ENCODE measurements at regions not wholly inside any gene's neighbourhood (a gene's known extent, or its start where the extent isn't known, plus 50 kb on each side); places are given as distances from the start of the nearest gene placed in this dataset.

DNA sequence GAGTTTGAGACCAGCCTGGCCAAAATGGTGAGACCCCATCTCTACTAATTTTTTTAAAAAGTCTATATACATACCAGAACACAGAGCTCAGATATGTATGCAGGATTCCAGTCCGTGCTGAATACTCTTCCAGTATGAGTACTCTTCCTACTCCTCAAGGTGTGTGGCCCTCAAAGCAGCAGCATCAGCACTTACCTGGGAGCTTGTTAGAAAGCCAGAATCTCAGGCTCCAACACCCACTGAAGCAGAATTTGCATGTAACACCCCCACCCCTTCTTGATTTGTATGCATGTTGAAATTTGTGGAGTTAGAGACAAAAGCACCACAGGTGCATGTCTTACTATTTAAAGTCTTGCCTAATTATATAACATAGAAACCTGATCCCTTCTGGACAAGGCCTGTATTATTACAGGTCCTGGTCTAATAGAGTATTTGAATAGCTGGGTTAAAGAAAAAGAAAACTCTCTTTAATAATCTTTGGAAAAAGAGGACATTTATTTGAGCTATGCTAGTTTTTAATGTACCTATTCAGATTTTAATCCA lies 50.3 kb upstream of the NFE2L2 start:
- DNase-seq, result no peak

DNA sequence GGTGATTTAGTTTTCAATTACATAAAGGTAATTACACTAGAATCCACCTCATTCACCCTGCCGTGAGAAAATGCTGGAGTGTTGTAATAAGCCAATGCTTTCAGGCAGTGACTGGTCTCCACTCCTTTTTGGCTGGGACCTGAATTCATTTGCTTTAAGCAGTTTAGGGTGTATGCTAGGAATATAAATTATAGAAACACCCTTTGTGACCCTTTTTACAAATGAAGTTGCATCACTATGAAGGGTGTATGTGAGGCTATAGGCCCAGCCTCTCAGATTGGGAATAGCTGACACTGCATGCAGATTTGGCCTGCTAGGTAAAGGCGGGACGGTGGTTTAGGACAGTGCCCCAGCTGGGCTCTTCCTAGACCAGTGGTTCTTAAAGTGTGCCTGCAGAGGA lies 50.8 kb upstream of the NFE2L2 start:
- no peak for DNase-seq

DNA sequence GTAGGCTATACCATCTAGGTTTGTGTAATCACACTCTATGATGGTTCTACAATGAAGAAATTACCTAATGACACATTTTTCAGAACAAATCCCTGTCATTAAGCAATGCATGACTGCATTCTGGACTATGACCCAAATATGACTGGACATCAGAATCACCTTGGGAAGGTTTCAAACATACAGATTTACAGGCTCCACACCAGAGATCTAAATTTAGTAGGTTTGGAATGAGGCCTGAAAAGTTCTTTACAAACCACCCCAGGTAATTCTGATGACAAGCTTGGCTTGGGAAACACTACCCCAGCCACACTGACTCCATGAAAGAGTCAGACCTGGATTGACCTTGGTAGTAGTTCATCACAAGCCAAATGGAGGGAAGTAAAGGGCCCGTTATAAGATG lies 52.2 kb upstream of the NFE2L2 start:
- no peak for DNase-seq

DNA sequence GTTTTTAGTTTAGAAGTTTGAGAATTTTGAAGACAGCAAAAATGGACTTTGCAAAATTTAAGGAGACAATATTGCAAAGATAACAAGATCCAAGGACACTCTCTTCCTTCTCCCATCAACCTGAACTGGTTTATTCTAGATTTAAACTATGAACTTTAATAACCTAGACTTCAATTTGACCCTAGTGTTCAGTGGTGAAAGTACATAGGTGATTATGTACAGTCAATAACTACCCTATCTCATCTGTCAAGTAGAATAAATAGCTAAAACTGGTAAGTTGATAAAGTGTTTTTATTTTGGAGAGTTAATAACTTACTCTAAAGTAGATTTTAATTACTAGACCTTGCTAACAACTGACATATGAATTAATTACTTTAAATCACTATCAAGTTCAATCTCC lies 52.9 kb upstream of the NFE2L2 start:
- no peak for DNase-seq

DNA sequence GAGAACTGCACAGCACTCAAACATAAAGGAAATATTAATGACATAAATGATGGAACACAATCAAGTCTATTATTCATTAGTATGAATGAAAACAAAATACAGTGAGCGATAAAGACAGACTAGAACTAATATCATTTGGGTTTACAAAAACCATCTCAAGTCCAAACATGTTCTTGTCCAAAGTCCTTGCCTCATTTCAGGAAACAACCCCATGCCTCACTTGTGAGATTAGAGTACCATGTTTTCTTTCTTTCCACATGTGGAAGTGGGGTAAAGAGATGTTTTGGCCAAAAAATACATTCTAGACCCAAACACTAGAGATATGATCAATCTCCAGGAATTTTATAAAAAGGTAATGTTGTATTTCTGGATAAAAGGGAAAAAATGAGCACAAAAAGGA lies 53.3 kb upstream of the NFE2L2 start:
- DNase-seq, result no peak

DNA sequence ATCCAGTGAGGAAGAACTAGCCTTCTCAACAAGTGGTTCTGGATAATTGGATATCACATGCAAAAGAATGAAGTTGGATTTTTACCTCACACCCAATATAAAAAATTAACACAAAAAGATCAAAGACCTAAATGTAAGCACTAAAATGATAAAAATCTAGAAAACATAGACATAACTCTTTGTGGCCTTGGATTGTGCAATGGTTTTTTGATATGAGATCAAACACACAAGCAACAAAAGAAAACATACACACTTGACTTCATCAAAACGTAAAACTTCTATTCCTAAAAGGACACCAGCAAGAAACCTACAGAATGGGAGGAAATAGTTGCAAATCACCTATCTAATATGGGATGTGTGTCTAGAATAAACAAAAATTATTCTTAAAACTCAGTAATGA lies 54.1 kb upstream of the NFE2L2 start:
- DNase-seq, result no peak

DNA sequence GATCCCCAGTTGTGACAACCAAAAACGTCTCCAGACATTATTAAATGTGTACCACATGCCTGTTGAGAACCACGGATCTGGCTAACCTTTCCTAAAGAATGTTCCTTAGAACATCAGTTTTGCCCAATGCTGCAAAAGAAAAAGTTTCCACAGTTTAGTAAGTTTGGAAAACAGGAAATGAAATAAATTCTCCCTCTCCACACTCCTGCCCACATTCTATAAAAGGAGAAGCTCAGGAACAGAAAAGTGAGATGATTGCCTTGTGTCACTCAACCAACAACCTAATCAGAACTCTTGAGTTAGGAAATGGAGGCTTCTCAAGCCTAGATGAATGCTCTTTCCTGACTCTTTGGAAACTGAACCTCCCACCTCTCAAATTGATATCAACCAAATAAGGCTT lies 56.1 kb upstream of the NFE2L2 start:
- DNase-seq, result no peak

DNA sequence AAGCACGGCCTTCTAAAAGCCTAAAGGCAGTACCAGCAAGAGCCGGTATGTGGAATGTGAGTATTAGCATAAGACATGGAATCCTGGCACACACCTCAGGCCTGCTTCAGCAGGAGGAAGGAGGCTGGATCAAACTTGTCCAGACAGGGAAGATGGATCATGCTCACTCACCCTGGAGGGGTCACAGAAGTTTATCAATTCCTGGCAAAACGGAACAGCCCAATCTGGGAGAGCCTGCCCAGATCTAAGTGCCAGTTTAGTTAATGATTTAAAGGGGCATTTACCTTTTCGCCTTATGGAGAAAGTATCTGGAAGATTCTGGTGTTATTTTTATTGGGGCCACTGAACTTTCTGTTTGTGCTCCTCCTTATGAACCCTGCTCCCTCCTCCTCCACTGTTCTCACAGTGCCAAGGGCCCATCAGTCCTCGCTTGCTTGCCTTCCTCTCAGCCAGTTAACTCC lies 58.3 kb upstream of the NFE2L2 start:
- no peak for DNase-seq

DNA sequence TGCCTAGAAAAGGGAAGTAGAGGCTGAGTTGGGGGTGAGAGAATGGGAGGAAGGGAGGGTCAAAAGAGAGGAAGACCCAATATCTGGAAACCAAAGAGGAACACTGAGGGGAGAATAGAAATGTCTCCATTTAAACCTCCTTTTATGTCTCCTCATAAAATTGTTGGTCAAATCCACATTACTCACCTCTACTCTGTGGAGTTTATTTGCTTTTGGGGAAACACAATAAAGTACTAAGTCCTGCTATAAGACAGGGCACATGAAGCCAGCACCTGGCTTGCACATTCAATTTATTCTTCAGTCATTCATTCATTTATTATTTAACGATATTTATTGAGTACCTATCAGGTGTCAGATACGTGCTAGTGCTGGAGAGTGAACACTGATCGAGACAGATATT lies 60.3 kb upstream of the NFE2L2 start:
- DNase-seq, result no peak

DNA sequence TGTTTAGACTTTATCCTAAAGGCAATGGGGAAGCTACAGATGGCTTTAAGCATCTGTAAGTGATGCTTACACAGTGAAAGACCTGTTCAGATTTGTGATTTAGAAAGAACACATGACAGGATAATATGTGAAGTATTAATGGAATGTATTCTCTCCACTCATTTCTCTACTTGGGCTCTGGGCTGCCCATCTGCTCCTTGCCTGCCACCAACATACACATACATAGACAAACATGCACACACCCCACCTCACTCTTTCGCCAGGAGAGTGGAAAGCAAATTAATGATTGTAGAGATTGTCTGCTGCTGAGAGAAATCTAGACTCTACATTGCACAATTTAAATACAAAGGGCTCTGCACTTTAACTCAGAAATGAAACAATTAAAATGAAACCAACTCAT lies 61.0 kb upstream of the NFE2L2 start:
- no peak for DNase-seq

DNA sequence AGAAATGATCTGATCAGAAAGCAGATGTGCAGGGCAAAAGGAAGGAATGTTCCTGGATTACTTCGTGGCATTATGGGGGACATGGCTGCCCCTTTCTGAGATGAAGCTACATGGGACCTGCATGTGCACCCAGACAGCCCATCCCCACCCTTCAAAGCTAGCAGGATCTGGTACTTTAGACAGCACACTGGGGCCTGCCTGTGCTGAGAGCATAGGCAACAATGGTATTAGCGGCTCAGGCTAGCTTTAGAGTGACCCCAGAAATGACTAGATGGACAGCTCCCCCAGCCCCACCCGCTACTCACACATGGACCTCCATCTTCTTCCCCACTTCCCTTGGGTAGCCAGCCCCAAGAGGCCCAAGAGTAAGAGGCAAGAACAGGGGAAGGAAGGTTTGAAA lies 61.5 kb upstream of the NFE2L2 start:
- no peak for DNase-seq

DNA sequence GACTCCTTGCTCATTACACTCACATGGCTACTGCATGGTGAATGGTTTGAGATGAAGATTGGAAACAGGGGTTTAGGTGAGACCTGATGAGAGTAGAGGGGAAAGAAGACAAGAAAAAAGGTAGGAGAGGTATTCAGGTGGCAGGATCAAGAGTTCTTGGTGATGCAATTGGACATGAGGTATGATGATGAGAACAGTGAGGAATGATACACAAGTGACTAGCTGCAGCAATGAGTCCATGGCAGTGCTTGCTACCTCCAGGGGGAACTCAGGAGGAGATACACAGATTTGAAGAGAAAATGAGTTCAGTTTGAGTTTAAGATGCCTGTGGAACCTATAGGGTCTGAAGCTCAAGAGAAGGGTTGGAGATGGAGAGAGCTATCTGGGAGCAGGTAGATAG lies 62.1 kb upstream of the NFE2L2 start:
- DNase-seq, result no peak

DNA sequence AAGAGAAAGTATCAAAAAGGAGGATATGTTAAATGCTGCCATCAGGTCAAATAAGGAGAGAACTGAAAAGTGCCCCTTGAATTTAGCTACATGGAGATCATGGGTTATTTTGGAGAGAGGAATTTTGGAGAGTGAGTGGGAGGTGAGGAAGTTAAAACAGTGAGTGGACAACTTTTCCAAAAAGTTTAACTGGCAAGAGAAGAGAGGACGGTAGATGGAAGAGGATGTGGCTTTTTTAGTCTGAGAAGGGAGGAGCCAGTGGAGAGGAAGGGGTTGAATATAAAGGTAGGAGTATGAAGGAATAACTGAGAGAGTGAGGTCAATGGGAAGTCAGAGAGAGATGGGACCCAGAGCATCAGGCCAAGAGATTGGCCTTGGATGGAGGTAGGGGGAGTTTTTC lies 62.5 kb upstream of the NFE2L2 start:
- DNase-seq, result no peak

DNA sequence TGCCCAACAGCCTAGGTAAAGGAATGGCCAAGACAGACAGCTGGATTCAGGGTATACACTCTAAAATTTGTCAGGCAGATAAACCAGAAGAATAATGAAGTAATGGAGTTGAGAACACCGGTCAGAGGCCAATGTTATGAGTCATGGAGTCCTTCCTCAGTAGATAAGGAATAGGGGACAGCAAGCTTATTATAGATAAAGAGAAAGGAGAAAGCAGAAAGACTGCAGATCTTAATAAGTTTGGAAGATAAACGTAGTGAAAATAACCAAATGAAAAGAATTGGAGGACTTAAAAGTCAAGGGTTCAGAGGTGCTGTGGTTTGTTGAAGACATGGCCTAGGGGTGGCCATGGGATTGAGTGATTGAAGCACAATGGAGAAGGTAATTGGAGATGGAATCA lies 63.5 kb upstream of the NFE2L2 start:
- DNase-seq, result no peak

DNA sequence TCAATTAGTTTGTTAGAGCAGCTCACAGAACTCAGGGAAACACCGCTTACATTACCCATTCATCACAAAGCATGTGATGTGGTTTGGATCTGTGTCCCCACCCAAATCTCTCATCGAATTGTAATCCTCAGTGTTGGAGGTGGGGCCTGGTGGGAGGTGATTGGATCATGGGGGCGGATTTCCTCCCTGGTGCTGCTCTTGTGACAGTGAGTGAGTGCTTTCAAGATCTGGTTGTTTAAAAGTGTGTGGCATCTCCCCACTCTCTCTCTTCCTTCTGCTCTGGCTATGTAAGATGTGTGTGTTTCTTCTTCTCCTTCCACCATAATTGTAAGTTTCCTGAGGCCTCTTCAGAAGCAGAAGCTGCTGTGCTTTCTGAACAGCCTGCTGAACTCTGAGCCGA lies 63.5 kb upstream of the AGPS start:
- no peak for DNase-seq

DNA sequence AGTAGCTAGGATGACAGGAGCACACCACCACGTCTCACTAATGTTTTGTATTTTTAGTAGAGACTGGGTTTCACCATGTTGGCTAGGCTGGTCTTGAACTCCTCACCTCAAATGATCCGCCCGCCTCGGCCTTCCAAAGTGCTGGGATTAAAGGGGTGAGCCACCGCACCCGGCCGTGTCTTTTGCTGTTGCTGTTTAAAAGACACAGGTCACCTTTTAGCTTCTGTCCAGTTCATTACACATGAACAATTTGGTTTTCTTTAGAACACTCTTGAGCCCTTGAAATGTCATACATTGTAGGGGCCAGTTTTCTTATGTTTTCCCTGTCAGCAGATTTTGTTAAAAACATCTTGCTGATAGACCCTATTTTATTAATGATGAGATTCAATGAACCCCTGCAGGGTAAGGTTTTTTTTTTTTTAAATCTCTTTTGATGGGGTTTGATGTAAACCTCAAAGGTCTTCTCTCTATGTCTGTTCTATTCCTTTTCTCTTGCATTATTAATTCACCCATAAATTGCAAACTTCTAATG lies 61.0 kb upstream of the AGPS start:
- DNase-seq, result no peak

DNA sequence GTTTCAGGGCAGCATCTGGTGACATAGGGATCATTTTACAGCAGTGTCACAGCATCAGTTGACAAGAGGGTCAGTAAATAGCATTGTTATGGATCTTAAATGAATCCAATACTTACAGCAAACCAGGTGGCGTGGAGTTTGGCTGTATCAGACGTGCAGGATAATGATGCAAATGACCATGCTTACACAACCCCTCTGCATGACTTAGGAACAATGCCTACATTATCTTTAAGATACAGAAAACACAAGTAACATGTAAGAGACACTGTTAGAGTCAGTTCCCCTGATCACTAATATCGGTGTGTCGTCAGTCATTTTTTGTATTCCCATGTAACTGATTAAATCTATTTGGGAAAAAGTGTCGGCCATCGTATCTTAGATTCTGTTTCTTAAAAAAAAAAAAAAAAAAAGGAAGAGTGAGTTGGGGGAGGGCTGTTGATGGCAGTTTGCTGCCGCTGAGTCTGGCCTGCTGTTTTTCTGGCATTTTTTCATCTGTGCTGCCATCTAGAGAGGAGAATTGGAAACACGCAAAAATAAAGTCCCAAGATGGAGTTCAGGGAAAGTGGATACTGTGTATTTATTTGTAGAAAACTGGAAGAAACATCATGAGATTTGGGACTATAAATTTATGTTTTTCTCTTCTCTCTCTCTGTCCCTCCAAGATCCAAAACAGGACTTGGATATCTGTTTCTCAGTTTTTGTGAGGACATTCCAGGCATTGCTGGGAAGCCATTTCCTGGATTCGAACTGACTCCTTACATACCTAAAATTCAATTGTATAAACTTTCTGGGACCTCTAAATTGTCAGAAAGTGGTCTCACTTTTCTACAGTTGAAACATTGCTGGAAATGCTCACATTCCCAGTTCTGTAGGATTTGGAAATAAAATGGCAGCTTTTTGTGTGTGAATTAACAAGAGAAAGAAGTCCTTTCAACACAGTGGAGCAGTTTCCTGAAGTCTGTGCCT lies 60.3 kb upstream of the AGPS start:
- DNase-seq, result peak; percentile 71

DNA sequence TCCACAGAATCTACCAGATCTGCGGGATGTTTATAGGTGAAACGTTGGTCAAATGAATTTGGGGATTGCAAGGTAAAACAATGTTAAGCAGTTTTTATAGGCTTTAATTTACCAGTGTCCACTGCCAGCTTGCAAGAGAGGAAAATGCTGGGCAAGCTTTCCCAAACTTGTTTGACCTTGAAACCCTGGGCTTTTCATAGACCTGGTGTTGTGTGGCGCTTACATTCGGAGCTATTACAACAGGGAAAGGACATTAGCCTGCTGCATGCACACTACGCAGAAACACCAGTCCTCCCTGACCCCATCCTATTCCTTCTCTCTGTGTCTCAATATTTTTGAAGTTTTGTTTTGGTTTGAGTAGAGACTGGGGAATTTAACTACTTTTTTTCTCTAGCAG lies 59.6 kb upstream of the AGPS start:
- no peak for DNase-seq

DNA sequence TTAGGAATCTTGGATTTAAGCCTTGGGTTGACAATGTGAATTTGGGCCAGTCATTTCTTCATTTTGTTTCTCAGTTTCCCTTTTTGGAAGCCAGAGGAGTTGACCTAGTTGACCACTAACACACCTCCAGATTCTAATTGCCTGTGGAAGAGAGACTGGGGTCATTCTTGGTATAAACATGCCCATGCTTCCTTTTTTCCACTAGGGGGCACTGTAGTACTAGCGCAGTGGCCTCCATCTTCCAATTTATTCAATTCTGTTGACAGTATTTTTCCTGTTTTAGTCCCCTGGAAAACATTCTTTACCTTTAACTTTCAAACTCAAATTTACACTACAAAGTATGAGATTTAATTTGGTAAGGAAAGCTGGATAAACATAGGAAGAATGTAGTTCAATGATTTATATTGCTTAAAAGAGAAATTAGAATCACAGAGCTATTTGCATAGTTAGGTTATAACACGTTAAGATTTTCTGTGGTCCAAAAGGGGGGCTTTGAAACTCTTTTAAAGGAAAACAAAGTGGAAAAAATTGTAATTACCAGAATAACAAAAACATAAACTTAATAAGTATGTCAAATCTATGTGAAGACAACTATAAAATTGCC lies 57.5 kb upstream of the AGPS start:
- peak; percentile 32 for DNase-seq

DNA sequence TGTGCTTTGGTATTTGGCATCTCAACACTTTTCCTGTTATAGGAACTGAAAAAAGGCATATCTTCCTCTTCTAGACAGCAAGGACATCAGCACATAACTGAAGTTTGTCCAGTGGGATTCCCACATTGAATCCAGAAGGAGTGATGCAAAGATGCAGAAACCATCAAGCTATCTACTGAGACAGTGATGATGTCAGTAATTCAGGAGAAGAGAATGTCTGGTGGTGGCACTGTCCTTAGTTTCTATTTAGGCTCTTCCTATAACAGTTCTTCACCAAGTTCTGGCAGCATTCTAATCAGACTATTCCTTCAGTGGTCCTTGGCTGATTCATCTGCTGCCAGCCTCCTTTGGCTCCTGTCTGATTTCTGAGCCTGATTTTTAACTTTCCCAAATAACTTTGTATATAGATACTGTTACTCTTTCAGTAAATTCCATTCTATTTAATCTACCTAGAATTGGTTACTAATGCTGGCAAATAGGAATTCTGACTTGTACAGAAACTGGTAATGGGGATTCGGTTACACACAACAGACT lies 56.6 kb upstream of the AGPS start:
- no peak for DNase-seq

DNA sequence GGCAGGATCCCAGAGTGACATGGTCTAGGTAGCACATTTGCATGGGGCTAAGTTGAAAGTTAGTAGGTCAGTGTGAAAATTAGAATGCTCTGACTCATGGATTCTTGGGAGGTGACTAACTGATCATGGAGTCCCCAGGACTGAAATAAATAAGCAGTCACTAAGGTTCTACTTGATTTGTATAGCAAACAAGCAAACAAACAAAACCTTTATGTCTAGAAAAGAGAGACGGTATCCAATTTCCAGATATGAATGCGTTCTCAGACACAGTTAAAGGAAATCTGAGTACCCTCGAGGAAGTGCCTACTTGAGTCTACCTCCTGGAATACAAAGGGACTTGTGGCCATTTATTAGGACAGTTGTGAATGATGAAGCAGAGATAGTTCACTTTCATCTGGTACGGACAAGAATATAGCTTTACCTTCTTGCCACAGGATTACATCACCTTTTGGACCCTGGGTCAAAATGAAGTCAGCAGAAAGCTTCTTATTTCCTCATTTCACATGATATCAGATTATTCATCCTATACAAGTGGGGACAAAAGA lies 54.3 kb upstream of the AGPS start:
- no peak for DNase-seq

DNA sequence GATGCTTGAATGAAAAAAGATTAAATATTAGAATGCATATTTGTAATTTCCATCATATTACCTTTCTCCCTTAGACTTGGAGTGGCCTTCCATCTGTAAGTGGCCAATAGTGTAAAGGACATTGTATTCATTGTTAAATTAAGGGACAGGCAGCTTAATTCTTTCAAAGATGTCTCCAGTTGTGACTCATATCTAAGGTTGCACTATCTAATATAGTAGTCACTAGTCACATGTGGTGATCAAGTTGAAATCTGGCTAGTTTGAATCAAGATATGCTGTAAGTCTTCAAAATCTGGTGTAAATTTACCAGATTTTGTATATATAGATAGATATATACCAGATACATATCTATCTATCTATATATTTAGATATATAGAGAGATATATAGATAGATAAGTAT lies 52.4 kb upstream of the AGPS start:
- DNase-seq, result no peak

DNA sequence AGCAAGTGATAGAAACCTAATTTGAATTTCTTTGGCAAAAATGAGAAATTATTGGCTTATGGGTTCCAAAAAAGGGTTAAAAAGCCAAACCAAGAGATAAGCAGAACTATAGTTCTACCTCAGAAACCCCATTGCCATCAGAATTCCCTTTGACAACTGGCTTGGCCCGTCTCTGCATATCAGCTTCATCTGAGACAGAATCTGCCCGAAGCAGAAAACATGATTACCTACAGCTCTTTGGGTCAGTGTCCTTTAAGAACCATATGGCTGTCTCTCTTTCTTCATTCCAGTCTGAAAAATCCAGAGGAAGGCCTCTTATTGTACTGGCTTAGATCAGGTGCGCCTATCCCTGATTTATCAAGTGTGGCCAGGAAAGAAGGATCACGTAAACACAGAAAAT lies 49.8 kb upstream of the AGPS start:
- DNase-seq, result no peak

All from femur (tissue), 1 donor.